GM10248 (cell line): ENCODE measurements at regions not wholly inside any gene's neighbourhood (a gene's known extent, or its start where the extent isn't known, plus 50 kb on each side); places are given as distances from the start of the nearest gene placed in this dataset.
"Not testable (repeated sequence)": the region's sequence is repeated elsewhere in the genome, so short reads cannot be mapped to it uniquely, and the experiment has no call there.

Experiments
- CTCF ChIA-PET: fragments of 300-600 bp; sonication (Branson Sonifier 250); formaldehyde crosslinking; extraction: SDS; loops from one replicate; lab custom pipeline; 2021; ENCODE audit warnings: antibody characterized with exemption; lab: Yijun Ruan, JAX
- POLR2A ChIA-PET: fragments of 350-650 bp; sonication (Branson Sonifier 250); formaldehyde crosslinking; extraction: SDS; loops from one replicate; lab custom pipeline; 2020; ENCODE audit warnings: antibody characterized with exemption; lab: Yijun Ruan, JAX
- DNase-seq: peaks from one replicate; pipeline ENCODE4 v3.0.0; 2012; ENCODE audit errors: extremely low spot score
- CTCF ChIP-seq: IDR thresholded peaks from 2 replicates; pipeline ENCODE4 v1.5.1; 2012; ENCODE audit warnings: mild to moderate bottlenecking, low read depth; ENCODE audit errors: extremely low read depth, missing control alignments, control extremely low read depth

GRCh38 chr20:48447456-48447855 lies 380.3 kb downstream of the PREX1 start:
- no peak for TF ChIP-seq CTCF
- CTCF ChIA-PET = interaction anchor here (0.9 to 1.5 kb wide), 3 partner anchors 10 to 35 kb away, joined by 3 to 4 read pairs (median 3); no protein-coding TSS in a partner anchor
- DNase-seq = no peak
- POLR2A ChIA-PET = no interaction called here

GRCh38 chr20:48445827-48446226 lies 382.0 kb downstream of the PREX1 start:
- CTCF ChIA-PET = no interaction called here

GRCh38 chr20:48444249-48444648 lies 383.6 kb downstream of the PREX1 start:
- CTCF ChIA-PET = interaction anchor here (1.0 kb wide), 1 partner anchor 176 kb away, joined by 3 read pairs; no protein-coding TSS in a partner anchor
- DNase-seq = no peak
- TF ChIP-seq CTCF = no peak
- POLR2A ChIA-PET = no interaction called here

More at GRCh38 chr20:48445827-48446226, 382.0 kb downstream of the PREX1 start:
- TF ChIP-seq CTCF = no peak
- no peak for DNase-seq
- POLR2A ChIA-PET = no interaction called here

- TF ChIP-seq CTCF = no peak
- ChIA-PET CTCF (interaction anchor here (1.1 kb wide), 1 partner anchor 7 kb away, joined by 3 read pairs; no protein-coding TSS in a partner anchor), POLR2A (no interaction called here)
- DNase-seq = no peak
Measured at GRCh38 chr20:48440916-48441315, 386.9 kb downstream of the PREX1 start.

GRCh38 chr20:48440261-48440660 lies 387.5 kb downstream of the PREX1 start:
- CTCF ChIA-PET = interaction anchor here (0.8 to 1.1 kb wide), 2 partner anchors 8 to 180 kb away, joined by 3 read pairs; no protein-coding TSS in a partner anchor
- POLR2A ChIA-PET = not testable (repeated sequence)

GRCh38 chr20:48437146-48437545 lies 390.7 kb downstream of the PREX1 start:
- ChIA-PET CTCF (interaction anchor here (1.1 to 1.3 kb wide), 2 partner anchors 10 to 16 kb away, joined by 3 read pairs; no protein-coding TSS in a partner anchor), POLR2A (no interaction called here)
- DNase-seq = no peak
- TF ChIP-seq CTCF = no peak

More at GRCh38 chr20:48440261-48440660, 387.5 kb downstream of the PREX1 start:
- not testable (repeated sequence) for DNase-seq

- DNase-seq, POLR2A ChIA-PET: not testable (repeated sequence)
- CTCF ChIA-PET = interaction anchor here (1.3 kb wide), 1 partner anchor 15 kb away, joined by 3 read pairs; no protein-coding TSS in a partner anchor
Measured at GRCh38 chr20:48436609-48437008, 391.2 kb downstream of the PREX1 start.
